ENCODE measurements at regions not wholly inside any gene's neighbourhood (a gene's known extent, or its start where the extent isn't known, plus 50 kb on each side); places are given as distances from the start of the nearest gene placed in this dataset.

GRCh38 chr1:163875927-163876320, 554.2 kb downstream of the NUF2 start:
- no peak for TF ChIP-seq CTCF (IDR thresholded peaks at IDR 0.05; ENCODE audit: low read depth, low read length)
- DNase-seq (ENCODE audit: extremely low read depth, low read depth): peak; percentile 89

GRCh38 chr1:163876546-163876945, 554.8 kb downstream of the NUF2 start:
- DNase-seq (ENCODE audit: extremely low read depth, low read depth): no peak

GRCh38 chr1:163877016-163877415, 555.3 kb downstream of the NUF2 start:
- peak; percentile 73 for DNase-seq (ENCODE audit: extremely low read depth, low read depth)
- no peak for TF ChIP-seq CTCF (IDR thresholded peaks at IDR 0.05; ENCODE audit: low read depth, low read length)

More at GRCh38 chr1:163876546-163876945, 554.8 kb downstream of the NUF2 start:
- TF ChIP-seq CTCF (IDR thresholded peaks at IDR 0.05; ENCODE audit: low read depth, low read length): no peak

GRCh38 chr1:163885510-163885909, 563.8 kb downstream of the NUF2 start:
- no peak for DNase-seq (ENCODE audit: extremely low read depth, low read depth)
- no peak for TF ChIP-seq CTCF (IDR thresholded peaks at IDR 0.05; ENCODE audit: low read depth, low read length)

- no peak for TF ChIP-seq CTCF (IDR thresholded peaks at IDR 0.05; ENCODE audit: low read depth, low read length)
Observed at GRCh38 chr1:163896001-163896400, 574.2 kb downstream of the NUF2 start.

GRCh38 chr1:163897412-163898155, 575.8 kb downstream of the NUF2 start:
- peak; percentile 91 for DNase-seq (ENCODE audit: extremely low read depth, low read depth)

More at GRCh38 chr1:163896001-163896400, 574.2 kb downstream of the NUF2 start:
- DNase-seq (ENCODE audit: extremely low read depth, low read depth): no peak

More at GRCh38 chr1:163897412-163898155, 575.8 kb downstream of the NUF2 start:
- no peak for TF ChIP-seq CTCF (IDR thresholded peaks at IDR 0.05; ENCODE audit: low read depth, low read length)

All from AG09319 (cell line).